Liver (tissue), 8 donors: ENCODE measurements at regions not wholly inside any gene's neighbourhood (a gene's known extent, or its start where the extent isn't known, plus 50 kb on each side); places are given as distances from the start of the nearest gene placed in this dataset.
"Not testable (repeated sequence)": the region's sequence is repeated elsewhere in the genome, so short reads cannot be mapped to it uniquely, and the experiment has no call there.

Experiments
- DNase-seq: peaks from one replicate; pipeline ENCODE4 v3.0.0-alpha.2; 2017; ENCODE audit warnings: low spot score
- H3K27ac ChIP-seq, 2 donors: one replicate each; pipeline ENCODE4 v1.7.0; 2013; ENCODE audit warnings: inconsistent platforms in 2 of 2, low read length in 2 of 2, control low read depth in 1 of 2, low read depth in 1 of 2, mild to moderate bottlenecking in 1 of 2
- H3K27me3 ChIP-seq, 4 donors: one replicate each; pipeline versions ENCODE4 v1.6.1 to v1.7.0; 2013; ENCODE audit warnings: low read length in 3 of 4, inconsistent platforms in 1 of 4, mild to moderate bottlenecking in 1 of 4, moderate library complexity in 1 of 4; ENCODE audit not compliant: control insufficient read depth in 4 of 4, insufficient read depth in 4 of 4
- H3K36me3 ChIP-seq, 4 donors: one replicate each; pipeline versions ENCODE4 v1.6.1 to v1.7.0; 2013; ENCODE audit warnings: low read length in 3 of 4, mild to moderate bottlenecking in 3 of 4, low read depth in 1 of 4, moderate library complexity in 1 of 4; ENCODE audit not compliant: control insufficient read depth in 4 of 4, insufficient read depth in 3 of 4
- H3K4me1 ChIP-seq, 4 donors: one replicate each; pipeline versions ENCODE4 v1.6.1 to v1.7.0; 2013; ENCODE audit warnings: low read length in 3 of 4, mild to moderate bottlenecking in 3 of 4, moderate library complexity in 1 of 4; ENCODE audit not compliant: control insufficient read depth in 4 of 4, insufficient read depth in 4 of 4
- H3K4me3 ChIP-seq, 3 donors: one replicate each; pipeline versions ENCODE4 v1.6.1 to v1.7.0; 2013; ENCODE audit warnings: low read length in 3 of 3, control low read depth in 1 of 3, low read depth in 1 of 3, mild to moderate bottlenecking in 1 of 3
- H3K9ac ChIP-seq, 2 donors: one replicate each; pipeline ENCODE4 v1.7.0; 2013; ENCODE audit warnings: low read length in 2 of 2, mild to moderate bottlenecking in 2 of 2, moderate library complexity in 2 of 2, control low read depth in 1 of 2, low read depth in 1 of 2
- H3K9me3 ChIP-seq, 4 donors: one replicate each; pipeline versions ENCODE4 v1.6.1 to v1.7.0; 2013; ENCODE audit warnings: low read length in 3 of 4; ENCODE audit not compliant: control insufficient read depth in 4 of 4
- ATF3 ChIP-seq: IDR thresholded peaks from 2 replicates; pipeline ENCODE4 v1.6.1; 2016; ENCODE audit warnings: antibody characterized with exemption
- CTCF ChIP-seq: fragments of 150-350 bp; IDR thresholded peaks from 2 replicates; pipeline ENCODE4 v1.5.1; 2017; ENCODE audit warnings: improper control_type of control experiment, low read depth, low read length; ENCODE audit not compliant: missing input control
- FOXA1 ChIP-seq: IDR thresholded peaks from 2 replicates; pipeline ENCODE4 v1.6.1; 2016; ENCODE audit warnings: antibody characterized with exemption
- HNF4A ChIP-seq, 2 donors: conservative IDR thresholded peaks; 2 replicates each; pipeline ENCODE4 v1.6.1; 2016; ENCODE audit warnings: antibody characterized with exemption in 2 of 2, mild to moderate bottlenecking in 2 of 2
- HNF4G ChIP-seq: IDR thresholded peaks from 2 replicates; pipeline ENCODE4 v1.6.1; 2016; ENCODE audit warnings: antibody characterized with exemption
- MAX ChIP-seq: IDR thresholded peaks from 2 replicates; pipeline ENCODE4 v1.6.1; 2016; ENCODE audit warnings: antibody characterized with exemption
- NR2F2 ChIP-seq: IDR thresholded peaks from 2 replicates; pipeline ENCODE4 v1.6.1; 2016; ENCODE audit warnings: antibody characterized with exemption
- REST ChIP-seq: IDR thresholded peaks from 2 replicates; pipeline ENCODE4 v1.6.1; 2016; ENCODE audit warnings: antibody characterized with exemption, mild to moderate bottlenecking
- RXRA ChIP-seq, 2 donors: IDR thresholded peaks; 2 replicates each; pipeline ENCODE4 v1.6.1; 2017 to 2018; ENCODE audit warnings: antibody characterized with exemption in 2 of 2, mild to moderate bottlenecking in 1 of 2
- SP1 ChIP-seq: IDR thresholded peaks from 2 replicates; pipeline ENCODE4 v1.6.1; 2018; ENCODE audit warnings: antibody characterized with exemption, mild to moderate bottlenecking
- TAF1 ChIP-seq: conservative IDR thresholded peaks from 2 replicates; pipeline ENCODE4 v1.6.1; 2016; ENCODE audit warnings: antibody characterized with exemption, mild to moderate bottlenecking
- YY1 ChIP-seq: IDR thresholded peaks from 2 replicates; pipeline ENCODE4 v1.6.1; 2016; ENCODE audit warnings: antibody characterized with exemption, mild to moderate bottlenecking
- ZBTB33 ChIP-seq: IDR thresholded peaks from 2 replicates; pipeline ENCODE4 v1.6.1; 2016; ENCODE audit warnings: antibody characterized with exemption
- WGBS: extraction: QIAGEN DNeasy Blood & Tissue Kit; methylation state at CpG from one replicate; pipeline ENCODE4 v1.1.7; 2013; 5-methylcytosine and 5-hydroxymethylcytosine counted together
- donor health status: healthy.
- donor health status: healthy.
- donor health status: healthy.
- donor health status: healthy.
- donor health status: healthy.

GRCh38 chrX:45505214-45505613 is 304.5 kb upstream of the DIPK2B start:
- no peak overlapping the region for H3K4me3 ChIP-seq
- no peak overlapping the region for H3K27ac ChIP-seq
- WGBS, result 78% methylated on average over 1 of the region's 1 CpG
- no peak for DNase-seq
- H3K36me3 ChIP-seq, result no peaks in the 10 kb centered on the region
- no peaks in the 10 kb centered on the region for H3K27me3 ChIP-seq
- no peak overlapping the region for H3K9ac ChIP-seq
- peaks cover 2 to 6% (median 5%) of the 10 kb centered on the region in 4 donors for H3K4me1 ChIP-seq
- H3K9me3 ChIP-seq, result no peaks in the 10 kb centered on the region
- no peak for TF ChIP-seq REST
- no peak for TF ChIP-seq CTCF
- TF ChIP-seq TAF1, result no peak
- no peak for TF ChIP-seq HNF4A (conservative IDR thresholded peaks at IDR 0.05)
- TF ChIP-seq FOXA1, result no peak
- TF ChIP-seq MAX, result no peak
- TF ChIP-seq SP1, result no peak
- no peak for TF ChIP-seq ZBTB33
- TF ChIP-seq RXRA (IDR thresholded peaks at IDR 0.05), result no peak
- TF ChIP-seq HNF4G, result no peak

GRCh38 chrX:45503787-45504362 is 303.2 kb upstream of the DIPK2B start:
- 98% methylated on average over 31 of the region's 31 CpGs for WGBS
- not testable (repeated sequence) for H3K27ac ChIP-seq, H3K4me3 ChIP-seq, H3K36me3 ChIP-seq, H3K9ac ChIP-seq, H3K4me1 ChIP-seq, H3K27me3 ChIP-seq, DNase-seq, H3K9me3 ChIP-seq

GRCh38 chrX:45502396-45502795 is 301.7 kb upstream of the DIPK2B start:
- H3K4me1 ChIP-seq, result peaks cover 2 to 6% (median 5%) of the 10 kb centered on the region in 4 donors
- H3K9me3 ChIP-seq, result no peaks in the 10 kb centered on the region
- WGBS, result 30% methylated on average over 2 of the region's 2 CpGs
- no peak overlapping the region for H3K4me3 ChIP-seq
- no peak for DNase-seq
- H3K27me3 ChIP-seq, result no peaks in the 10 kb centered on the region
- H3K36me3 ChIP-seq, result no peaks in the 10 kb centered on the region
- no peak overlapping the region for H3K9ac ChIP-seq
- H3K27ac ChIP-seq, result no peak overlapping the region
- TF ChIP-seq ATF3 (no peak), NR2F2 (no peak), CTCF (no peak), YY1 (no peak), ZBTB33 (no peak), HNF4A (conservative IDR thresholded peaks at IDR 0.05) (peak in 1 of 2 donors; percentile 58)
